Parathyroid adenoma (tissue), 2 donors: ENCODE measurements at regions not wholly inside any gene's neighbourhood (a gene's known extent, or its start where the extent isn't known, plus 50 kb on each side); places are given as distances from the start of the nearest gene placed in this dataset.

Experiments used
- H2AFZ ChIP-seq: fragments of 300-600 bp; sonication (generic); one replicate; pipeline ENCODE4 v1.7.0; 2017; ENCODE audit warnings: antibody characterized with exemption, mild to moderate bottlenecking
- H3K27ac ChIP-seq: fragments of 300-600 bp; sonication (generic); one replicate; pipeline ENCODE4 v1.7.0; 2017
- H3K27me3 ChIP-seq: fragments of 300-600 bp; sonication (generic); one replicate; pipeline ENCODE4 v1.7.0; 2017; ENCODE audit warnings: low read length; ENCODE audit not compliant: control insufficient read depth, insufficient read depth
- H3K36me3 ChIP-seq: fragments of 300-600 bp; sonication (generic); one replicate; pipeline ENCODE4 v1.7.0; 2017; ENCODE audit warnings: low read length; ENCODE audit not compliant: control insufficient read depth, insufficient read depth
- H3K4me1 ChIP-seq: fragments of 300-600 bp; sonication (generic); one replicate; pipeline ENCODE4 v1.7.0; 2017; ENCODE audit warnings: control low read depth
- H3K4me2 ChIP-seq: fragments of 300-600 bp; sonication (generic); one replicate; pipeline ENCODE4 v1.7.0; 2017; ENCODE audit warnings: low read length
- H3K4me3 ChIP-seq: fragments of 300-600 bp; sonication (generic); one replicate; pipeline ENCODE4 v1.7.0; 2017; ENCODE audit warnings: low read depth, low read length
- H3K79me2 ChIP-seq: fragments of 300-600 bp; sonication (generic); one replicate; pipeline ENCODE4 v1.7.0; 2017; ENCODE audit warnings: control low read depth
- H3K9ac ChIP-seq: fragments of 300-600 bp; sonication (generic); one replicate; pipeline ENCODE4 v1.7.0; 2017; ENCODE audit warnings: mild to moderate bottlenecking
- H3K9me3 ChIP-seq: fragments of 300-600 bp; sonication (generic); one replicate; pipeline ENCODE4 v1.7.0; 2017; ENCODE audit warnings: low read length; ENCODE audit not compliant: control insufficient read depth
- CTCF ChIP-seq: fragments of 300-600 bp; sonication (generic); IDR thresholded peaks from one replicate; pipeline ENCODE4 v1.7.0; 2017; ENCODE audit warnings: antibody characterized with exemption, mild to moderate bottlenecking
- donor health status: primary hyperparathyroidism.

GRCh38 chr14:94717808-94718207 lies 52.1 kb downstream of the GSC start:
- H3K27ac ChIP-seq: no peak overlapping the region
- H3K4me3 ChIP-seq: no peak overlapping the region

GRCh38 chr14:94716976-94717375 lies 52.9 kb downstream of the GSC start:
- Histone ChIP-seq H3K4me3 (no peak overlapping the region), H3K4me1 (no peaks in the 10 kb centered on the region), H3K36me3 (no peaks in the 10 kb centered on the region), H3K9me3 (no peaks in the 10 kb centered on the region), H3K27ac (no peak overlapping the region), H3K27me3 (no peaks in the 10 kb centered on the region), H2AFZ (no peak overlapping the region), H3K9ac (no peak overlapping the region), H3K4me2 (no peak overlapping the region), H3K79me2 (no peaks in the 10 kb centered on the region)
- TF ChIP-seq CTCF: no peak

More at GRCh38 chr14:94717808-94718207, 52.1 kb downstream of the GSC start:
- no peak overlapping the region for H3K9ac ChIP-seq
- H3K79me2 ChIP-seq: no peaks in the 10 kb centered on the region
- TF ChIP-seq CTCF: no peak
- no peaks in the 10 kb centered on the region for H3K27me3 ChIP-seq
- H2AFZ ChIP-seq: no peak overlapping the region
- no peak overlapping the region for H3K4me2 ChIP-seq
- no peaks in the 10 kb centered on the region for H3K4me1 ChIP-seq
- H3K36me3 ChIP-seq: no peaks in the 10 kb centered on the region
- H3K9me3 ChIP-seq: no peaks in the 10 kb centered on the region

GRCh38 chr14:94713115-94713514 lies 56.8 kb downstream of the GSC start:
- no peak overlapping the region for H2AFZ ChIP-seq
- no peaks in the 10 kb centered on the region for H3K79me2 ChIP-seq
- no peak for TF ChIP-seq CTCF
- H3K27ac ChIP-seq: no peak overlapping the region
- no peak overlapping the region for H3K9ac ChIP-seq
- no peaks in the 10 kb centered on the region for H3K27me3 ChIP-seq
- H3K36me3 ChIP-seq: no peaks in the 10 kb centered on the region
- H3K4me3 ChIP-seq: no peak overlapping the region
- no peak overlapping the region for H3K4me2 ChIP-seq
- H3K9me3 ChIP-seq: no peaks in the 10 kb centered on the region
- H3K4me1 ChIP-seq: no peaks in the 10 kb centered on the region

- no peak for TF ChIP-seq CTCF
- H3K79me2 ChIP-seq: no peaks in the 10 kb centered on the region
- H2AFZ ChIP-seq: no peak overlapping the region
- no peak overlapping the region for H3K9ac ChIP-seq
- no peaks in the 10 kb centered on the region for H3K9me3 ChIP-seq
- H3K4me1 ChIP-seq: no peaks in the 10 kb centered on the region
- H3K27ac ChIP-seq: no peak overlapping the region
- H3K36me3 ChIP-seq: no peaks in the 10 kb centered on the region
- no peak overlapping the region for H3K4me3 ChIP-seq
- no peaks in the 10 kb centered on the region for H3K27me3 ChIP-seq
- no peak overlapping the region for H3K4me2 ChIP-seq
Observed at GRCh38 chr14:94710731-94711130, 59.2 kb downstream of the GSC start.

GRCh38 chr14:94707494-94707893 lies 62.4 kb downstream of the GSC start:
- no peaks in the 10 kb centered on the region for H3K79me2 ChIP-seq
- H3K4me2 ChIP-seq: no peak overlapping the region
- H3K27ac ChIP-seq: no peak overlapping the region
- no peaks in the 10 kb centered on the region for H3K4me1 ChIP-seq
- no peak overlapping the region for H3K9ac ChIP-seq
- no peaks in the 10 kb centered on the region for H3K36me3 ChIP-seq
- no peaks in the 10 kb centered on the region for H3K9me3 ChIP-seq
- H3K27me3 ChIP-seq: no peaks in the 10 kb centered on the region
- H3K4me3 ChIP-seq: no peak overlapping the region
- TF ChIP-seq CTCF: no peak
- no peak overlapping the region for H2AFZ ChIP-seq
